Karpas-422 (cell line): ENCODE measurements at regions not wholly inside any gene's neighbourhood (a gene's known extent, or its start where the extent isn't known, plus 50 kb on each side); places are given as distances from the start of the nearest gene placed in this dataset.

Experiments used
- DNase-seq: peaks from one replicate; pipeline ENCODE4 v3.0.0-alpha.2; 2015
- H2AFZ ChIP-seq: fragments of 200-600 bp; sonication (generic); 2 replicates; pipeline ENCODE4 v1.6.1; 2014; ENCODE audit warnings: antibody characterized with exemption, low read length, mixed read lengths
- H3K27ac ChIP-seq: fragments of 200-600 bp; sonication (generic); 2 replicates; pipeline ENCODE4 v1.5.1; 2014; ENCODE audit warnings: mild to moderate bottlenecking, low read length, moderate library complexity
- H3K27me3 ChIP-seq: fragments of 200-600 bp; sonication (generic); 2 replicates; pipeline ENCODE4 v1.6.1; 2014; ENCODE audit warnings: low read length, mixed read lengths
- H3K36me3 ChIP-seq: fragments of 200-600 bp; sonication (generic); 2 replicates; pipeline ENCODE4 v1.6.1; 2014; ENCODE audit warnings: low read length, mixed read lengths; ENCODE audit not compliant: insufficient read depth
- H3K4me1 ChIP-seq: fragments of 200-600 bp; sonication (generic); 2 replicates; pipeline ENCODE4 v1.6.1; 2014; ENCODE audit warnings: mild to moderate bottlenecking, low read length, mixed read lengths
- H3K4me2 ChIP-seq: fragments of 200-600 bp; sonication (generic); 2 replicates; pipeline ENCODE4 v1.6.1; 2014; ENCODE audit warnings: low read length, low read depth, mild to moderate bottlenecking; ENCODE audit not compliant: poor library complexity, severe bottlenecking
- H3K4me3 ChIP-seq: fragments of 200-600 bp; sonication (generic); 2 replicates; pipeline ENCODE4 v1.5.1; 2014; ENCODE audit warnings: mild to moderate bottlenecking, antibody characterized with exemption, low read length, mixed read lengths
- H3K79me2 ChIP-seq: fragments of 200-600 bp; sonication (generic); 2 replicates; pipeline ENCODE4 v1.6.1; 2014; ENCODE audit warnings: mild to moderate bottlenecking, low read length, mixed read lengths
- H3K9ac ChIP-seq: fragments of 200-600 bp; sonication (generic); 2 replicates; pipeline ENCODE4 v1.6.0; 2014; ENCODE audit warnings: low read length
- H3K9me2 ChIP-seq: fragments of 200-600 bp; sonication (generic), shearing (Covaris generic); replicated peaks from 2 replicates; pipeline ENCODE4 v1.6.0; 2014; ENCODE audit warnings: mild to moderate bottlenecking, low read length, moderate library complexity; ENCODE audit not compliant: insufficient read depth
- H3K9me3 ChIP-seq: fragments of 300-700, 200-600 bp; sonication (generic); 2 replicates; pipeline ENCODE4 v1.6.1; 2014; ENCODE audit warnings: low read length, mixed read lengths
- H4K20me1 ChIP-seq: fragments of 200-600 bp; sonication (generic); 2 replicates; pipeline ENCODE4 v1.6.1; 2014; ENCODE audit warnings: mild to moderate bottlenecking, antibody characterized with exemption, low read length, low read depth; ENCODE audit not compliant: insufficient read depth

DNA sequence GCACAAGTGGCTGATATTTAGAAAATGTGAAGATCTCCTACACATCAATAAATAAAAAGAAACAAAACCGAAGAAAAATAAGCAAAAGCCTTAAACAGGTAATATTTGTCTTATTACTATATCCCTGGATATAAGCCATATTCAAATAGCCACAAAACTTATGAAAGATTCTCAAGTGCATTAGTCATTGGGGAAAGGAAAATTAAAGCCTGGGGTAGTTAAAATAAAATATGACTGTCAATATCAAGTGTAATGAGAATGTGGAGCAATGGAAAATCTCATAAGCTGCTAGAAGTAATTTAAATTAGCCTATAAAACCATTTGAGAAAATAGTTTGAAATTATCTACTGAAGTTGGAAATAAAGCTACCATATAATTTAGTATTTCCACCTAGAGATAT lies 399.9 kb downstream of the GASK1B start:
- H2AFZ ChIP-seq: no peak overlapping the region
- no peak for DNase-seq
- H3K79me2 ChIP-seq: no peaks in the 10 kb centered on the region
- H3K4me3 ChIP-seq: no peak overlapping the region
- H4K20me1 ChIP-seq: no peaks in the 10 kb centered on the region
- no peak overlapping the region for H3K27ac ChIP-seq
- peaks cover 48% of the 10 kb centered on the region for H3K9me3 ChIP-seq
- H3K4me2 ChIP-seq: no peak overlapping the region
- H3K27me3 ChIP-seq: no peaks in the 10 kb centered on the region
- H3K9me2 ChIP-seq: no peaks in the 10 kb centered on the region; the same call in 1 of the 2 replicates
- H3K4me1 ChIP-seq: no peaks in the 10 kb centered on the region
- no peak overlapping the region for H3K9ac ChIP-seq
- no peaks in the 10 kb centered on the region for H3K36me3 ChIP-seq

DNA sequence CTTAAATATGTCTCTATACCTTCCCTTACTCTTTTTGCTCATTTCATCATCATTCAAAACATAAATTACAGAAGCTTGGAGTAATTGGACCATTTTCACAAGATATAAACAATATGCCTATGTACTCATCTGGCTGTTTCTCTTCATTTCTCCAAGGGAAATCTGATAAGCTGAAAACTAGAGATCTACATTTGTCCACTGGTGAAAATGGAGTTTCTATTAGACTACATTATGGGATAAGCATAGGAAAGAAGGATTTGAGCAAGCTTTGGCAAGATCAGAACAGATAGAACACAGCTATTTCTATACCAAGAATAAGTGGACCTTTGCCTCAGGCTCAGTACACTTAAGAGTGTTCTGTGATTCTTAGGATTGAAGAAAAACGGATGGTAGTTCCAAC lies 404.4 kb downstream of the GASK1B start:
- H3K9me2 ChIP-seq: no peaks in the 10 kb centered on the region; the same call in 1 of the 2 replicates
- H2AFZ ChIP-seq: no peak overlapping the region
- no peak overlapping the region for H3K27ac ChIP-seq
- H4K20me1 ChIP-seq: no peaks in the 10 kb centered on the region
- H3K27me3 ChIP-seq: no peaks in the 10 kb centered on the region
- no peak overlapping the region for H3K9ac ChIP-seq
- no peak for DNase-seq
- H3K9me3 ChIP-seq: peaks cover 46% of the 10 kb centered on the region
- H3K4me3 ChIP-seq: no peak overlapping the region
- H3K4me1 ChIP-seq: no peaks in the 10 kb centered on the region
- H3K4me2 ChIP-seq: no peak overlapping the region
- H3K79me2 ChIP-seq: no peaks in the 10 kb centered on the region
- no peaks in the 10 kb centered on the region for H3K36me3 ChIP-seq

DNA sequence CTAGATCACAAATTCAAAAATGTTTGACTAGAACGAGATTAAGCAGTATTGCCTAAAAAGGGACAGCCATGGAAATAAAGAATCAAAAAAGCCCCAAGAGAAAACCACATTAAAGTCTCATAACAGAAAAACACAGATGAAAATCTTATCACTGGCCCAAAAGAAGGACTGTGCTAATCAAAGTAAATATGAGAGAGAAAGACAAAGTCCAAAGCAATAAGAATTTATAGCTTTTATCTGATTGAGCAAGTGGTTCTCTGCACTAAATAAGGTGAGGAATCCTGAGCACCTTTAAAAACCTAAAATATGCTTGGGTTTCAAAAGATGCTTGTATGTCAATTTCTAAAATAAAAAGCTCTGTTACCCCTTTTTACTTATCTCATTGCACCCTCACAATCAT lies 409.3 kb downstream of the GASK1B start:
- no peak overlapping the region for H3K9ac ChIP-seq
- no peak overlapping the region for H3K4me3 ChIP-seq
- H2AFZ ChIP-seq: no peak overlapping the region
- no peaks in the 10 kb centered on the region for H3K79me2 ChIP-seq
- H3K4me1 ChIP-seq: no peaks in the 10 kb centered on the region
- H3K4me2 ChIP-seq: no peak overlapping the region
- DNase-seq: no peak
- H3K27me3 ChIP-seq: no peaks in the 10 kb centered on the region
- H3K9me3 ChIP-seq: peaks cover 48% of the 10 kb centered on the region
- no peaks in the 10 kb centered on the region for H4K20me1 ChIP-seq
- H3K9me2 ChIP-seq: no peaks in the 10 kb centered on the region
- H3K27ac ChIP-seq: no peak overlapping the region
- no peaks in the 10 kb centered on the region for H3K36me3 ChIP-seq

DNA sequence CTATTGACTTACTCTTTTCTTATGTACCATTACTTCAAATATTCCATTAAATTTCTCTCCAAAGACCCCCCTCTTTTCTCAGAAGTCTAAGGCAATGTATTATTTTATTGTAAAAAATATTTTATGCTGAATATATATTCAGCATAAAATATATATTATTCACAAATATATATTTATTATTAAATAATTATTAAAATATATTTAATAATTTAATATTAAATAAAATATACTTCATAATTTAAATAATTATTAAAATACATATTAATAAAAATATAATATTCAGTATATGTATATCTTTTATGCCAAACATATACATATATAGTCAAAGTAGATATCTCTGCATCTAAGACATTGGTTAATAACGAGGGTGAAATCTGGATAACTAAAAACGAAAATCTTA lies 418.4 kb downstream of the GASK1B start:
- Histone ChIP-seq H3K9ac (no peak overlapping the region), H3K36me3 (no peaks in the 10 kb centered on the region), H2AFZ (no peak overlapping the region), H3K4me3 (no peak overlapping the region), H3K79me2 (no peaks in the 10 kb centered on the region), H3K27ac (no peak overlapping the region), H3K4me1 (no peaks in the 10 kb centered on the region), H4K20me1 (no peaks in the 10 kb centered on the region), H3K9me2 (no peaks in the 10 kb centered on the region), H3K27me3 (no peaks in the 10 kb centered on the region), H3K4me2 (no peak overlapping the region), H3K9me3 (peaks cover 29% of the 10 kb centered on the region)
- no peak for DNase-seq

DNA sequence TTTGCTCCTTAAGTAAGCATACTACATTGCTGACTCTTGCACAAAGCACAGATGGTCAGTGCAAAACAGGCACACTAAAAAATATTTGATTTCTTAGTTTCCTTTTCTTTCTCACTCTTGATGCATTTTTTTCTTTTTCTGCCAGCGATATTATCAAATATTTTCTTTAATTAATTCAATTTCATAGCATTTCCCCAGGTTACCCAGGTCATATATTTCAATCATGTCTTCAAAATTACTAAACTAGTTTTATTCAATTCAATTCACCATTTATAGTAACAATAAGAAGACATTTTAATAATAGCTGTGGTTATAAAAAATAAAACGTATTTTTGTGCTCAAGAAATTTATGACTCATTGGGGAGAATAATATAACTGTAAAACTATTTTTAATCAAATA lies 421.2 kb downstream of the GASK1B start:
- Histone ChIP-seq H3K9me3 (peaks cover 33% of the 10 kb centered on the region), H3K4me1 (no peaks in the 10 kb centered on the region), H3K79me2 (no peaks in the 10 kb centered on the region), H4K20me1 (no peaks in the 10 kb centered on the region), H3K4me2 (no peak overlapping the region), H3K27ac (no peak overlapping the region), H2AFZ (no peak overlapping the region), H3K9me2 (no peaks in the 10 kb centered on the region), H3K36me3 (no peaks in the 10 kb centered on the region), H3K9ac (no peak overlapping the region), H3K27me3 (no peaks in the 10 kb centered on the region), H3K4me3 (no peak overlapping the region)
- no peak for DNase-seq

DNA sequence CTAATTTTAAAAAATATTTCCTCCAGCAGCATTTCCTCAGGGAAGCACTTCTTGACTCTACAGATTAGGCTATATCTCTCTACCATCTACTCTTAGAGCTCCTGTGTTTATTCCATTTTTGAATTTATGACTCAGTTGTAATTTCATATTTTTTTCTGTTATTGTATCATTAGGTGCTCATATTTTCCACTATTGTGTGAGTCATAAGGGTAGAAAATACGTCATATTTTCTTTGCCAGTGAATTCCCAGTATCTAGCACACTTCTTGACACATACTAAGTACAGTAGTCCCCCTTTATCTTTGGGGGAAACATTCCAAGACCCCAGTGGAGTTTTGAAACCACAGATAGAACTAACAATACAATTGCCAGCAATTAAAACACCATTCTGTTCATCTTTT lies 431.2 kb downstream of the GASK1B start:
- Histone ChIP-seq H3K4me1 (no peaks in the 10 kb centered on the region), H3K9me2 (no peaks in the 10 kb centered on the region; the same call in 1 of the 2 replicates), H3K27ac (no peak overlapping the region), H3K79me2 (no peaks in the 10 kb centered on the region), H3K9ac (no peak overlapping the region), H2AFZ (no peak overlapping the region), H3K27me3 (no peaks in the 10 kb centered on the region), H3K4me2 (no peak overlapping the region), H3K4me3 (no peak overlapping the region), H4K20me1 (no peaks in the 10 kb centered on the region), H3K36me3 (no peaks in the 10 kb centered on the region), H3K9me3 (peaks cover 53% of the 10 kb centered on the region)
- no peak for DNase-seq

DNA sequence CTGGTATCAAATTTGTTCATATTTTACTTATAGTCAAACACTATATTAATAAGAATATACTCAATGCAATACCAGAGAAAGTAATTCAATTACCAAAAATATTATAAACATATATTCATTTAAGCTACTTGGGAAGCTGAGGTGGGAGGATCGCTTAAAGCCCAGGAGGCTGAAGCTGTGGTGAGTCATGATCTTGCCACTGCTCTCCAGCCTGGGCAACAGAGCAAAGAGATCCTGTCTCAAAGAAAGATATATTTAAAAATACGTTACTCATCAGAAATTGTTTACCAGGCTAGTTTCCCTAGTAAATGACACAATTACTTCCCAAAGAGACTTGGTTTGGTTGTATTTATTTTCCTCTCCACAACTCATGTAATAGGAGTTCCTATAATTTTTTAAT lies 433.6 kb downstream of the GASK1B start:
- Histone ChIP-seq H3K9ac (no peak overlapping the region), H3K36me3 (no peaks in the 10 kb centered on the region), H3K4me1 (no peaks in the 10 kb centered on the region), H4K20me1 (no peaks in the 10 kb centered on the region), H3K79me2 (no peaks in the 10 kb centered on the region), H3K27ac (no peak overlapping the region), H3K4me2 (no peak overlapping the region), H3K9me2 (no peaks in the 10 kb centered on the region; the same call in 1 of the 2 replicates), H2AFZ (no peak overlapping the region), H3K27me3 (no peaks in the 10 kb centered on the region), H3K4me3 (no peak overlapping the region), H3K9me3 (peaks cover 60% of the 10 kb centered on the region)
- no peak for DNase-seq

DNA sequence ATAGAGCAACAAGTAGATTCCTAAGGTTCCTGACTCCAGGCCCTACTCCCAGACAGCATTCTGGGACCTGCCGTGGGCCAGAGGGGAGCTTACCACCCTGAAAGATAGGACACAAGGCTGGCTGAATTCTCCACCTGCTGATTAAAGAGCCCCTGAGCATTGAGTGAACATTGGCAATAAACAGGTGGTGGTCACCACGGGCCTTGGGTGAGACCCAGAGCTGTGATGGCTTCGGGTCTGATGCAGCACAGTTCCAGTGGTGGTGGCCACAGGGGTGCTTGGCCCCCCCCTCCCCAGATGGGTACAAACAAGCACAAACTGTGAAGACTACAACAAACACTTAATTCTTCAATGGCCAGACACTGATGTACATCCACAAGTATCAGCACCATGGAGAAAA lies 444.6 kb downstream of the GASK1B start:
- H2AFZ ChIP-seq: no peak overlapping the region
- H3K27ac ChIP-seq: no peak overlapping the region
- H3K9me3 ChIP-seq: peaks cover 40% of the 10 kb centered on the region
- no peak overlapping the region for H3K4me2 ChIP-seq
- no peaks in the 10 kb centered on the region for H3K9me2 ChIP-seq
- no peaks in the 10 kb centered on the region for H3K27me3 ChIP-seq
- no peaks in the 10 kb centered on the region for H3K36me3 ChIP-seq
- H3K4me1 ChIP-seq: no peaks in the 10 kb centered on the region
- DNase-seq: no peak
- no peak overlapping the region for H3K9ac ChIP-seq
- H3K4me3 ChIP-seq: no peak overlapping the region
- H4K20me1 ChIP-seq: no peaks in the 10 kb centered on the region
- H3K79me2 ChIP-seq: no peaks in the 10 kb centered on the region

DNA sequence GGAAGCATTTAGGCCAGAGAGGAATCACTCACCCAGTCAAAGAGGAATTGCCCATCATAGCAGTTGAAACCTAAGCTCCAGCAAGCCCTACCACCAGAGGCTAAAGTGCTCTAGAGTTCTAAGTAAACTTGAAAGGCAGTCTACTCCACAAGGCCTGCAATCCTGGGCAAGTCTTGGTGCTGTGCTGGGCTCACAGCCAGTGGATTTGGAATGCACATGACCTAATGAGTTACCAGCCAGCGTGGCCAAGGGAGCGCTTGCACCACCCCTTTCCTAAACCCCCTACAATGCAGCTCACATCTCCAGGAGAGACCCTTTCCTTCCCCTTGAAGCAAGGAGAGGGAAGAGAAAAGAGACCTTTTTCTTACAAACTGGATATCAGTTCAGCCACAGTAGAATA lies 445.7 kb downstream of the GASK1B start:
- no peaks in the 10 kb centered on the region for H3K4me1 ChIP-seq
- no peaks in the 10 kb centered on the region for H3K9me2 ChIP-seq
- H3K4me2 ChIP-seq: no peak overlapping the region
- H3K36me3 ChIP-seq: no peaks in the 10 kb centered on the region
- DNase-seq: no peak
- H4K20me1 ChIP-seq: no peaks in the 10 kb centered on the region
- H3K9me3 ChIP-seq: peaks cover 49% of the 10 kb centered on the region
- no peaks in the 10 kb centered on the region for H3K27me3 ChIP-seq
- H3K4me3 ChIP-seq: no peak overlapping the region
- H3K9ac ChIP-seq: no peak overlapping the region
- no peaks in the 10 kb centered on the region for H3K79me2 ChIP-seq
- no peak overlapping the region for H3K27ac ChIP-seq
- H2AFZ ChIP-seq: no peak overlapping the region
